Testis (tissue), 2 donors: ENCODE measurements at regions not wholly inside any gene's neighbourhood (a gene's known extent, or its start where the extent isn't known, plus 50 kb on each side); places are given as distances from the start of the nearest gene placed in this dataset.

Experiments used
- CTCF ChIP-seq, 3 experiments: fragments of 450-650 bp in 2 of 3; fragments of 200-600 bp in 1 of 3; sonication (generic) in 1 of 3; IDR thresholded peaks; one replicate each; pipeline ENCODE4 v1.5.1; 2016 to 2019; ENCODE audit warnings: antibody characterized with exemption in 3 of 3, mild to moderate bottlenecking in 2 of 3, moderate library complexity in 1 of 3
- POLR2A ChIP-seq: fragments of 450-650 bp; IDR thresholded peaks from one replicate; pipeline ENCODE4 v1.6.1; 2017; ENCODE audit warnings: antibody characterized with exemption, mild to moderate bottlenecking, moderate library complexity

GRCh38 chr5:171523781-171524180, 104.3 kb downstream of the FGF18 start:
- TF ChIP-seq CTCF (IDR thresholded peaks at IDR 0.05) (no peak), POLR2A (no peak)
